GM12864 (cell line): ENCODE measurements at regions not wholly inside any gene's neighbourhood (a gene's known extent, or its start where the extent isn't known, plus 50 kb on each side); places are given as distances from the start of the nearest gene placed in this dataset.

Experiments
- DNase-seq: peaks from one replicate; pipeline ENCODE4 v3.0.0-alpha.2; 2011; ENCODE audit warnings: low read depth
- H3K4me3 ChIP-seq: 2 replicates; pipeline ENCODE4 v1.5.1; 2011; ENCODE audit warnings: mild to moderate bottlenecking, low read depth, low read length, control low read depth
- CTCF ChIP-seq: IDR thresholded peaks from 2 replicates; pipeline ENCODE4 v1.5.1; 2011; ENCODE audit warnings: low read depth, mild to moderate bottlenecking, moderate library complexity, low read length, control low read depth, inconsistent platforms; ENCODE audit errors: missing control alignments

DNA sequence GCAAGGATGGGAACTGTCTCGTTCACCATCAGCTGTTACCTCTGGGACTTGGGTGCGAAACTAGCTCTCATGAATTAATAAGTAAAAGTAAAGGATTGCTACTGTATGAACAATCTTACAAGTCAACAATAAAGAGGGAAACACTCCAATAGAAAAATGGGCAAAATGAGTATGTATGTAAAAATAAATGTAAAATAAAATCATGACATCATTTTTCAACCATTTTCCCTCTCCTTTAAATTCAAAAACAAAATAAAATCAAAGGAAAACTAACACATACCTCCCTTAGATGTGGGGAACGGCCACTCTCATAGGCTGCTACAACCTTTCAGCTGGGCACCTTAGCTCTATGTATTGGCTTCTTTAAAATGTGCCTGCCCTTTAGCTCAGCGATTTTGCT is 389.7 kb upstream of the ARID1B start:
- TF ChIP-seq CTCF = no peak
- no peak for DNase-seq
- no peak overlapping the region for H3K4me3 ChIP-seq

DNA sequence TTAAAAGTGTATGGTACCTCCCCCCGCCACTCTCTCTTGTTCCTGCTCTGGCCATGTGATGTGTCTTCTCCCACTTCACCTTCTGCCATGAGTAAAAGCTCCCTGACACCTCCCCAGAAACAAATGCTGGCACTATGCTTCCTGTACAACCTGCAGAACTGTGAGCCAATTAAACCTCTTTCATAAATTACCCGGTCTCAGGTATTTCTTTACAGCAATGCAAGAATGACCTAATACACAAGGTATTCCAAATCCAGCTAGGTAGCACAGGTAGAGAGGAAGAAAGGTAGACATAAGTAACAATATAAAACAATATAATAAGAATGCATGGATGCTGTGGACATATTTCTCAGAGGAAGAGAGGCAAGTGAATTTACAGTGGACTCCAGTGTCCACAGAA is 394.1 kb upstream of the ARID1B start:
- TF ChIP-seq CTCF = no peak
- no peak for DNase-seq
- no peak overlapping the region for H3K4me3 ChIP-seq

GRCh38 chr6:156379392-156380289 is 397.5 kb upstream of the ARID1B start:
- TF ChIP-seq CTCF = no peak
- DNase-seq = no peak
- H3K4me3 ChIP-seq = no peak overlapping the region

DNA sequence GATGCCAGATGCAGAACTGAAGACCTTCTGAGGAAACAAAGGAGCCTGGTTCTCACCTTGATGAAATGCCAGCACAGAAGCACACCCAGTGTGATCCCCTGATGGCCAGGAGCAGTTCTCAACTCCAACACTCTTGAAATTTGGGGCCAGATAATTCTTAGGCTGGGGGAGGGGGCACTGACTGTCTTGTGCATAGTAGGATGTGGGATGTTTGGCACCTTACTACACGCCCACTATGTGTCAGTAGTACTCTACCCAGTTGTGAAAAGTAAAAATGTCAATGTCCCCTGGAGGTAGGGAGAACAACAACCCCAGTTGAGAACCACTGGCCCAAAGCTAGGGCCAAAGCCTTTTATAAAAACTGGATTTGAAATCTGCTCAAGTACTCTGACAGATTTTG is 398.3 kb upstream of the ARID1B start:
- no peak overlapping the region for H3K4me3 ChIP-seq
- TF ChIP-seq CTCF = peak; percentile 25
- no peak for DNase-seq

GRCh38 chr6:156376091-156376490 is 401.1 kb upstream of the ARID1B start:
- TF ChIP-seq CTCF = no peak
- DNase-seq = no peak
- H3K4me3 ChIP-seq = no peak overlapping the region

DNA sequence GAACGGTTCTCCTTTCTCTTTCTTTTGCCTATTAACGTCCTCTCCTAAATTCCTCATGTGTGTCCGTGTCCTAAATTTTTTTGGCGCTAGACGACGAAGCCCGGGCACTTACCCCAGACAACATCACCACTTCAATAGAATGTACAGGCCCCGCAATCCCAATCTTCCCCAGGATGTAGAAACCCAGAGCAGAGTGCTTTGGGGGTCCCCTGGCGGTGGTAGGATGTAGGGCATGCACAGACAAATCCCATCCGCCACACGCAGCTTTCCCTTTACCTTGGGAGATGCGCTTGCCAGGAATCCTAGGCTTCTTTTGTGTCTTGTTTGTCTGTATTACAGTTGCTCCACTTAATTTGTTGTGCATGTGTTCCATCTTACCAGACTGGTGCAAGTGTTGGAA is 417.3 kb upstream of the ARID1B start:
- no peak overlapping the region for H3K4me3 ChIP-seq
- DNase-seq = no peak
- peak; percentile 48 for TF ChIP-seq CTCF

GRCh38 chr6:156352861-156353260 is 424.3 kb upstream of the ARID1B start:
- H3K4me3 ChIP-seq = no peak overlapping the region
- no peak for TF ChIP-seq CTCF

More at GRCh38 chr6:156352861-156353260, 424.3 kb upstream of the ARID1B start:
- no peak for DNase-seq
